ENCODE measurements at regions not wholly inside any gene's neighbourhood (a gene's known extent, or its start where the extent isn't known, plus 50 kb on each side); places are given as distances from the start of the nearest gene placed in this dataset.

GRCh38 chr2:100643467-100643866 lies 80.7 kb downstream of the PDCL3 start:
- Histone ChIP-seq H3K27ac (ENCODE audit: low read depth, low read length) (no peak overlapping the region), H3K27me3 (ENCODE audit: control insufficient read depth, insufficient read depth, low read length) (peaks cover 35% of the 10 kb centered on the region), H3K4me3 (ENCODE audit: low read depth, low read length) (no peak overlapping the region), H3K9me3 (ENCODE audit: control insufficient read depth, insufficient read depth, low read length) (peaks cover 3% of the 10 kb centered on the region; the same call in 1 of the 2 replicates)
- no peak for DNase-seq (ENCODE audit: low read depth, low spot score)
- ChIA-PET CTCF (no interaction called here), POLR2A (no interaction called here)
- TF ChIP-seq CTCF (IDR thresholded peaks at IDR 0.05; ENCODE audit: low read depth, low read length) = no peak

DNA sequence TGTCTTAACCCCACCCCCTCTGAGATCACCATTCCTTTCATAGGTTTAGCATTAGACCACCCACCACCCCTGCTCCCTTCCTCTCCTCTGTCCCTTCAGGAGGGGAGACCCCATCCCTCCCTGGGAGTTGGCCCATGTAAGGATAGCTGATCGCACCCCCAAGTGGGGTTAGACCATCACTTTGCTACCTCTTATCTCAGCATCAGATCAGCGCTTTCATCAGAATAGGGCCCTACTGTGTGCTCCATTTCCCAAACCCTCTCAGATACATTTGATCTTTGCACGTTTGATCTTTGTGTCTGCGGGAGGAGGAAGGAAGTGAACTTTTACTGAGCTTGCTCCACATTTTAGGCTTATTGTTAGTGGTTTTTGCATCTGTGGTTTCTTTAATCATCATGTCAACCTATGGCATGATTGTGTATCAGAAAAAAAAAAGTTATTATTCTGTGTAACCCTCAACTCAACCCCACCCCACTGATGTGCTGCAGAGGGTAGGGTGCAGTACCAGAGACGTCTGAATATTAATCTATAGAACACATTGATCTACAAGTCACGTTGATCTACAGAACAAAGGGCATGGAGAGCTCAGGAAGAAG lies 81.2 kb downstream of the PDCL3 start:
- Histone ChIP-seq H3K4me3 (ENCODE audit: low read depth, low read length) (no peak overlapping the region), H3K27ac (ENCODE audit: low read depth, low read length) (no peak overlapping the region), H3K27me3 (ENCODE audit: control insufficient read depth, insufficient read depth, low read length) (peaks cover 35% of the 10 kb centered on the region), H3K9me3 (ENCODE audit: control insufficient read depth, insufficient read depth, low read length) (peaks cover 3% of the 10 kb centered on the region; the same call in 1 of the 2 replicates)
- CTCF ChIA-PET = interaction anchor here (0.7 kb wide), 1 partner anchor 392 kb away, joined by 4 read pairs; no protein-coding TSS in a partner anchor
- POLR2A ChIA-PET = no interaction called here
- no peak for TF ChIP-seq CTCF (IDR thresholded peaks at IDR 0.05; ENCODE audit: low read depth, low read length)
- DNase-seq (ENCODE audit: low read depth, low spot score) = no peak

DNA sequence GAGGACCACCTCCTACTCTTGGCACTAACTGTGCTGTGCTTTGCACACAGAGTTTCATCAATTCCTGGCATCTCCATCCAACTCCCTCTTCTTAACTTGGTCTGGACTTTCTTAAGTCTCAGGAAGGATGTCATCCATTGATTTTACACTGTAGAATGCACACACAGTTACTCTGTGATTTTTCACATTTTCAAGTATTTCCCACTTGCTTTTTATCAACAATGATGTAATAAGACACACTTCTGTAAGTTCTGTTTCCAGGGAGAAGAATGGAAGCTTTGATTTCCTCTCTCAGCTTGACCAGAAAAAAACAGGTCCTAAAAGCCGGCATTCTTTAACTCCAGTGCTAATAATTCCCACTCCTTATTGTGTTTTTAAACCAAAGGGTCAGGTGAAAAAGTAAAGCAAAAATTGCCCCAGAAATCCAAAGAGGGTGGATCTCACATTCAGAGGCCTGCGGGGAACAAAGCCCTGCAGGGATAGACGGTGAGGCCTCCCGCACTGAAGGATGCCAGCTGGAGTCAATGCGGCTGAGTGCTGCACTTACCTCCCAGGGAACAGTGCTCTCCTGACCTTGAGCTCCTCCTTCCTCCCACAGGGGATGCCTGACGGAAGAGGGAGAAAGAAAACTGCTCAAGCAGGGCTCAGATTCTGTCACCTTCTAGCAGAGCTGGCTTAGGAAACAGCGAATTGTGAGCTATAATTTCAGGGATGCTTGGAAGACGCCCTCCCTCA lies 83.1 kb downstream of the PDCL3 start:
- ChIA-PET CTCF (interaction anchor here (0.5 kb wide), 1 partner anchor 43 kb away, joined by 9 read pairs; no protein-coding TSS in a partner anchor), POLR2A (no interaction called here)
- no peak for TF ChIP-seq CTCF (IDR thresholded peaks at IDR 0.05; ENCODE audit: low read depth, low read length)

GRCh38 chr2:100647709-100648108 lies 84.9 kb downstream of the PDCL3 start:
- ChIA-PET CTCF (no interaction called here), POLR2A (no interaction called here)
- Histone ChIP-seq H3K27ac (ENCODE audit: low read depth, low read length) (no peak overlapping the region), H3K27me3 (ENCODE audit: control insufficient read depth, insufficient read depth, low read length) (peaks cover 23% of the 10 kb centered on the region), H3K9me3 (ENCODE audit: control insufficient read depth, insufficient read depth, low read length) (peaks cover 3% of the 10 kb centered on the region; the same call in 1 of the 2 replicates), H3K4me3 (ENCODE audit: low read depth, low read length) (no peak overlapping the region)
- DNase-seq (ENCODE audit: low read depth, low spot score) = no peak
- no peak for TF ChIP-seq CTCF (IDR thresholded peaks at IDR 0.05; ENCODE audit: low read depth, low read length)

More for the DNA sequence above, 83.1 kb downstream of the PDCL3 start:
- Histone ChIP-seq H3K27ac (ENCODE audit: low read depth, low read length) (no peak overlapping the region), H3K9me3 (ENCODE audit: control insufficient read depth, insufficient read depth, low read length) (peaks cover 3% of the 10 kb centered on the region; the same call in 1 of the 2 replicates), H3K27me3 (ENCODE audit: control insufficient read depth, insufficient read depth, low read length) (peaks cover 28% of the 10 kb centered on the region), H3K4me3 (ENCODE audit: low read depth, low read length) (no peak overlapping the region)
- DNase-seq (ENCODE audit: low read depth, low spot score) = no peak

GRCh38 chr2:100650151-100650550 lies 87.4 kb downstream of the PDCL3 start:
- peaks cover 23% of the 10 kb centered on the region for H3K27me3 ChIP-seq (ENCODE audit: control insufficient read depth, insufficient read depth, low read length)
- H3K4me3 ChIP-seq (ENCODE audit: low read depth, low read length) = no peak overlapping the region
- ChIA-PET CTCF (interaction anchor here (0.7 kb wide), 1 partner anchor 386 kb away, joined by 3 read pairs; no protein-coding TSS in a partner anchor), POLR2A (no interaction called here)
- H3K9me3 ChIP-seq (ENCODE audit: control insufficient read depth, insufficient read depth, low read length) = peaks cover 3% of the 10 kb centered on the region; the same call in 1 of the 2 replicates
- H3K27ac ChIP-seq (ENCODE audit: low read depth, low read length) = no peak overlapping the region
- no peak for TF ChIP-seq CTCF (IDR thresholded peaks at IDR 0.05; ENCODE audit: low read depth, low read length)
- no peak for DNase-seq (ENCODE audit: low read depth, low spot score)
